ENCODE measurements at regions not wholly inside any gene's neighbourhood (a gene's known extent, or its start where the extent isn't known, plus 50 kb on each side); places are given as distances from the start of the nearest gene placed in this dataset.

- intact Hi-C loops (cut with micrococcal nuclease) = no loop called here
- POLR2A ChIA-PET = no interaction called here
Observed at GRCh38 chr3:109242187-109242523, 74.2 kb downstream of the DPPA2 start.

More at GRCh38 chr3:109242187-109242523, 74.2 kb downstream of the DPPA2 start:
- no peak for DNase-seq (ENCODE audit: low read depth, low spot score)
- no peaks in the 10 kb centered on the region for H3K9me3 ChIP-seq (ENCODE audit: control insufficient read depth in 1 of 2, insufficient read depth in 1 of 2, low read depth in 1 of 2, low read length in 2 of 2)
- H3K79me2 ChIP-seq (ENCODE audit: insufficient read depth, low read length) = no peaks in the 10 kb centered on the region
- ATAC-seq = no peak
- TF ChIP-seq, protein P1, sequence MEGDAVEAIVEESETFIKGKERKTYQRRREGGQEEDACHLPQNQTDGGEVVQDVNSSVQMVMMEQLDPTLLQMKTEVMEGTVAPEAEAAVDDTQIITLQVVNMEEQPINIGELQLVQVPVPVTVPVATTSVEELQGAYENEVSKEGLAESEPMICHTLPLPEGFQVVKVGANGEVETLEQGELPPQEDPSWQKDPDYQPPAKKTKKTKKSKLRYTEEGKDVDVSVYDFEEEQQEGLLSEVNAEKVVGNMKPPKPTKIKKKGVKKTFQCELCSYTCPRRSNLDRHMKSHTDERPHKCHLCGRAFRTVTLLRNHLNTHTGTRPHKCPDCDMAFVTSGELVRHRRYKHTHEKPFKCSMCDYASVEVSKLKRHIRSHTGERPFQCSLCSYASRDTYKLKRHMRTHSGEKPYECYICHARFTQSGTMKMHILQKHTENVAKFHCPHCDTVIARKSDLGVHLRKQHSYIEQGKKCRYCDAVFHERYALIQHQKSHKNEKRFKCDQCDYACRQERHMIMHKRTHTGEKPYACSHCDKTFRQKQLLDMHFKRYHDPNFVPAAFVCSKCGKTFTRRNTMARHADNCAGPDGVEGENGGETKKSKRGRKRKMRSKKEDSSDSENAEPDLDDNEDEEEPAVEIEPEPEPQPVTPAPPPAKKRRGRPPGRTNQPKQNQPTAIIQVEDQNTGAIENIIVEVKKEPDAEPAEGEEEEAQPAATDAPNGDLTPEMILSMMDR (IDR thresholded peaks at IDR 0.05 in 2 of 3, conservative IDR thresholded peaks at IDR 0.05 in 1 of 3; ENCODE audit: borderline replicate concordance in 1 of 3, insufficient read depth in 1 of 3, low read depth in 2 of 3, low read length in 2 of 3) = no peak
- TF ChIP-seq SP1 (IDR thresholded peaks at IDR 0.05; ENCODE audit: low read depth) = no peak
- TF ChIP-seq, protein P2, sequence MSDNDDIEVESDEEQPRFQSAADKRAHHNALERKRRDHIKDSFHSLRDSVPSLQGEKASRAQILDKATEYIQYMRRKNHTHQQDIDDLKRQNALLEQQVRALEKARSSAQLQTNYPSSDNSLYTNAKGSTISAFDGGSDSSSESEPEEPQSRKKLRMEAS (IDR thresholded peaks at IDR 0.05) = no peak
- no peak for TF ChIP-seq ZFX (IDR thresholded peaks at IDR 0.05)
- TF ChIP-seq, protein P3, sequence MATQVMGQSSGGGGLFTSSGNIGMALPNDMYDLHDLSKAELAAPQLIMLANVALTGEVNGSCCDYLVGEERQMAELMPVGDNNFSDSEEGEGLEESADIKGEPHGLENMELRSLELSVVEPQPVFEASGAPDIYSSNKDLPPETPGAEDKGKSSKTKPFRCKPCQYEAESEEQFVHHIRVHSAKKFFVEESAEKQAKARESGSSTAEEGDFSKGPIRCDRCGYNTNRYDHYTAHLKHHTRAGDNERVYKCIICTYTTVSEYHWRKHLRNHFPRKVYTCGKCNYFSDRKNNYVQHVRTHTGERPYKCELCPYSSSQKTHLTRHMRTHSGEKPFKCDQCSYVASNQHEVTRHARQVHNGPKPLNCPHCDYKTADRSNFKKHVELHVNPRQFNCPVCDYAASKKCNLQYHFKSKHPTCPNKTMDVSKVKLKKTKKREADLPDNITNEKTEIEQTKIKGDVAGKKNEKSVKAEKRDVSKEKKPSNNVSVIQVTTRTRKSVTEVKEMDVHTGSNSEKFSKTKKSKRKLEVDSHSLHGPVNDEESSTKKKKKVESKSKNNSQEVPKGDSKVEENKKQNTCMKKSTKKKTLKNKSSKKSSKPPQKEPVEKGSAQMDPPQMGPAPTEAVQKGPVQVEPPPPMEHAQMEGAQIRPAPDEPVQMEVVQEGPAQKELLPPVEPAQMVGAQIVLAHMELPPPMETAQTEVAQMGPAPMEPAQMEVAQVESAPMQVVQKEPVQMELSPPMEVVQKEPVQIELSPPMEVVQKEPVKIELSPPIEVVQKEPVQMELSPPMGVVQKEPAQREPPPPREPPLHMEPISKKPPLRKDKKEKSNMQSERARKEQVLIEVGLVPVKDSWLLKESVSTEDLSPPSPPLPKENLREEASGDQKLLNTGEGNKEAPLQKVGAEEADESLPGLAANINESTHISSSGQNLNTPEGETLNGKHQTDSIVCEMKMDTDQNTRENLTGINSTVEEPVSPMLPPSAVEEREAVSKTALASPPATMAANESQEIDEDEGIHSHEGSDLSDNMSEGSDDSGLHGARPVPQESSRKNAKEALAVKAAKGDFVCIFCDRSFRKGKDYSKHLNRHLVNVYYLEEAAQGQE (IDR thresholded peaks at IDR 0.05; ENCODE audit: low read depth) = no peak
- TF ChIP-seq SRF (IDR thresholded peaks at IDR 0.05; ENCODE audit: low read depth) = no peak
- no peak for TF ChIP-seq TCF7L2 (IDR thresholded peaks at IDR 0.05; ENCODE audit: borderline replicate concordance, extremely low read depth, insufficient read depth, insufficient read length)
- no peak for TF ChIP-seq RAD21 (IDR thresholded peaks at IDR 0.05; ENCODE audit: low read depth)
- TF ChIP-seq ZNF274 (IDR thresholded peaks at IDR 0.05; ENCODE audit: low read depth, low read length) = no peak
- TF ChIP-seq POLR2A (IDR thresholded peaks at IDR 0.05; ENCODE audit: borderline replicate concordance, extremely low read depth, insufficient read depth, insufficient read length) = no peak
- no peak for TF ChIP-seq ELF1 (IDR thresholded peaks at IDR 0.05; ENCODE audit: borderline replicate concordance, low read depth)
- TF ChIP-seq SIN3A (IDR thresholded peaks at IDR 0.05; ENCODE audit: low read depth) = no peak
- TF ChIP-seq CEBPB (IDR thresholded peaks at IDR 0.05; ENCODE audit: low read depth) = no peak
- no peak for TF ChIP-seq POLR2AphosphoS5 (IDR thresholded peaks at IDR 0.05; ENCODE audit: low read depth, low read length)
- TF ChIP-seq ATF3 (IDR thresholded peaks at IDR 0.05) = no peak
- no peak for TF ChIP-seq EGR1 (IDR thresholded peaks at IDR 0.05; ENCODE audit: low read depth)
- TF ChIP-seq EZH2phosphoT487 (IDR thresholded peaks at IDR 0.05; ENCODE audit: borderline replicate concordance) = no peak
- TF ChIP-seq CBX3 (IDR thresholded peaks at IDR 0.05; ENCODE audit: low read depth) = no peak
- TF ChIP-seq, protein P4, sequence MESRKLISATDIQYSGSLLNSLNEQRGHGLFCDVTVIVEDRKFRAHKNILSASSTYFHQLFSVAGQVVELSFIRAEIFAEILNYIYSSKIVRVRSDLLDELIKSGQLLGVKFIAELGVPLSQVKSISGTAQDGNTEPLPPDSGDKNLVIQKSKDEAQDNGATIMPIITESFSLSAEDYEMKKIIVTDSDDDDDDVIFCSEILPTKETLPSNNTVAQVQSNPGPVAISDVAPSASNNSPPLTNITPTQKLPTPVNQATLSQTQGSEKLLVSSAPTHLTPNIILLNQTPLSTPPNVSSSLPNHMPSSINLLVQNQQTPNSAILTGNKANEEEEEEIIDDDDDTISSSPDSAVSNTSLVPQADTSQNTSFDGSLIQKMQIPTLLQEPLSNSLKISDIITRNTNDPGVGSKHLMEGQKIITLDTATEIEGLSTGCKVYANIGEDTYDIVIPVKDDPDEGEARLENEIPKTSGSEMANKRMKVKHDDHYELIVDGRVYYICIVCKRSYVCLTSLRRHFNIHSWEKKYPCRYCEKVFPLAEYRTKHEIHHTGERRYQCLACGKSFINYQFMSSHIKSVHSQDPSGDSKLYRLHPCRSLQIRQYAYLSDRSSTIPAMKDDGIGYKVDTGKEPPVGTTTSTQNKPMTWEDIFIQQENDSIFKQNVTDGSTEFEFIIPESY (IDR thresholded peaks at IDR 0.05; ENCODE audit: extremely low read depth, insufficient replicate concordance, low read length) = no peak
- TF ChIP-seq YY1 (IDR thresholded peaks at IDR 0.05; ENCODE audit: extremely low read depth, insufficient replicate concordance, low read depth, low read length) = no peak
- no peak overlapping the region for H3K27ac ChIP-seq (ENCODE audit: low read depth, low read length)
- no peaks in the 10 kb centered on the region for H3K27me3 ChIP-seq (ENCODE audit: insufficient read depth, low read length)
- ChIA-PET CTCF (no interaction called here), RAD21 (ENCODE audit: low non-redundant PET in 1 of 2, low total read pairs in 2 of 2, uncharacterized antibody in 2 of 2, unreplicated experiment in 2 of 2) (no interaction called here)
- H3K4me1 ChIP-seq (ENCODE audit: control insufficient read depth in 1 of 2, insufficient read depth in 2 of 2, low read length in 2 of 2) = no peaks in the 10 kb centered on the region
- H3K9me2 ChIP-seq (ENCODE audit: insufficient read depth) = no peaks in the 10 kb centered on the region
- H3K9ac ChIP-seq (ENCODE audit: low read length) = no peak overlapping the region
- no peak overlapping the region for H3K4me3 ChIP-seq (replicated peaks in 1 of 2; ENCODE audit: low read depth in 1 of 2, low read length in 2 of 2)
- no peaks in the 10 kb centered on the region for H4K20me1 ChIP-seq (ENCODE audit: insufficient read depth)
- H3K4me2 ChIP-seq (ENCODE audit: low read length) = no peak overlapping the region
- no peaks in the 10 kb centered on the region for H3K36me3 ChIP-seq (ENCODE audit: control insufficient read depth in 1 of 2, insufficient read depth in 2 of 2, low read length in 2 of 2)
- no peak overlapping the region for H2AFZ ChIP-seq (ENCODE audit: low read depth, low read length, poor library complexity, severe bottlenecking)
- BruUV-seq (replicated peaks) = no TSS peak
